Dermis microvascular lymphatic vessel endothelial cell (primary cell): ENCODE measurements at regions not wholly inside any gene's neighbourhood (a gene's known extent, or its start where the extent isn't known, plus 50 kb on each side); places are given as distances from the start of the nearest gene placed in this dataset.

Experiments
- DNase-seq, 2 donors: peaks; one replicate each; pipeline versions ENCODE4 v3.0.0 to v3.0.0-alpha.2; 2010; ENCODE audit warnings: low read depth in 2 of 2

- no peak for DNase-seq
Measured at GRCh38 chr13:104301171-104301975, 1235.2 kb upstream of the SLC10A2 start.

- no peak for DNase-seq
Measured at GRCh38 chr13:104297075-104297474, 1230.9 kb upstream of the SLC10A2 start.

GRCh38 chr13:104296286-104296685, 1230.1 kb upstream of the SLC10A2 start:
- no peak for DNase-seq

DNA sequence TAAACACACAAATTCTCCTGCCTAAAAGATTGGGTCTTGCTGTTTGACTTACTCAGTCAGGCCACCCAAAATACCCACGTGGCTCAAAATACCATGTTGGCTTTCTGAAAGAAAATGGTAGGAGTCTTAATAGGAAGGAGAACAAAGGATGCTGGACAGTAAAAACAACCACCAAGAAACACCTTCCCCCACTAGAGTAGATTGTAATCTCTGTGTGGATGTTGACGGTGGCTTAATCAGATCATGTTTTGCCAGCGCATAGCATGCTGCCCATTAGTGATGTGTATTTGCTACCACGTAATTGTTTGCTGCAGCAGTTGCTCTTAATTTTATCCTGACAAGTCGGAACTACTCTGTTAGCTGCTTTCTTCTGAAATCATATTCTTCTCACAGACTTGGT, 1229.3 kb upstream of the SLC10A2 start:
- DNase-seq, result no peak

GRCh38 chr13:104289400-104289799, 1223.2 kb upstream of the SLC10A2 start:
- no peak for DNase-seq

- DNase-seq, result no peak
Measured at GRCh38 chr13:104288496-104288895, 1222.3 kb upstream of the SLC10A2 start.

GRCh38 chr13:104286566-104287290, 1220.5 kb upstream of the SLC10A2 start:
- DNase-seq, result peak in 1 of 2 donors; percentile 4

- DNase-seq, result no peak
Measured at GRCh38 chr13:104281910-104282309, 1215.7 kb upstream of the SLC10A2 start.

GRCh38 chr13:104270731-104271130, 1204.5 kb upstream of the SLC10A2 start:
- no peak for DNase-seq

DNA sequence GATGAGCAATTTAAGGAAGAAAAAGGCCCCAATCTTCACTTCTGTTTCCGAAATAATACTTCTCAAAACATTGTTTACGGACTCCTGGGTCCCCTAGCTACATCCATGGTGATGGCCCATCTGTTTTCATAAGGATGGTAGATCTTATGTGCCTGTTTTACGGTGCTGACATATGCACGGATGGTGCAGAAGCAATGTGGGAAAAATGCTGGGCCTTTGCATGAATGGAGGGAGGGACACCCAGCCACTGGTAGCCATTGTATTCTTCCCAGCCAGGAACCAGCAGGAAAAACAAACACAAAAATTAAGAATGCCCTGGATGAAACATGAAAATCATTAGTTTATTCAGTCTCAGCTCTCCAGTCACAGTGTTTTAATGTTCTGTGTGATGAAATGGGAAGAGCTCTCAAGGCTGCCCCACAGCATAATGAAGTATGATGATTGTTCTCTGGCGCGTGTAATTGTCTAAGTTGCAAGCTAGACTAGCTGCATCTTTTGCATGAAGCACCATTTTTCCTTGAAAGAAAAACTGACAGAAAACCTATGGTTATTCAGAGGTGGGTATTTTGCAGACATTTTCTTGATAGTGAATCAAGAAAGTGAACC, 1201.1 kb upstream of the SLC10A2 start:
- no peak for DNase-seq

GRCh38 chr13:104256701-104257100, 1190.5 kb upstream of the SLC10A2 start:
- no peak for DNase-seq

- peak; percentile 1 to 48 for DNase-seq
Measured at GRCh38 chr13:104253063-104253680, 1187.0 kb upstream of the SLC10A2 start.

GRCh38 chr13:104251931-104252330, 1185.7 kb upstream of the SLC10A2 start:
- DNase-seq, result no peak

DNA sequence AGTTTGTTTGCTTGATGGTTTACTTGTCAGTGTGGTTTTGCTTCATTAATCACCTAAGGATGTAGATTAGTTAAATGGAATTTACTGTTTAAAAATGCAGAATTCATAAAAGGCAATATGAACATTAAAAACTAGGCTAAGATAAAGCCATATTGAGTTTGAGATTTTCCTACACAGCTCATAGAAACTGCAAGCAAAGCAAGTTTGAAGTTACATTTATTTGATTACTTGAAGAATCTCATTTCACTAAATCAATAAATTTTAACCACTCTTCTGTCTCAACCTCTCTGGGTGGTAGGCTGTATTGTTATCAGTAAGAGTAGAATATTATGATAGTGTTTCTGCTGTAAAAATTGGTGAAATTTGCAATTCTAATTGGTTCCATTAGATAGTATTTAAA, 1180.7 kb upstream of the SLC10A2 start:
- no peak for DNase-seq

GRCh38 chr13:104206450-104207044, 1140.3 kb upstream of the SLC10A2 start:
- no peak for DNase-seq

DNA sequence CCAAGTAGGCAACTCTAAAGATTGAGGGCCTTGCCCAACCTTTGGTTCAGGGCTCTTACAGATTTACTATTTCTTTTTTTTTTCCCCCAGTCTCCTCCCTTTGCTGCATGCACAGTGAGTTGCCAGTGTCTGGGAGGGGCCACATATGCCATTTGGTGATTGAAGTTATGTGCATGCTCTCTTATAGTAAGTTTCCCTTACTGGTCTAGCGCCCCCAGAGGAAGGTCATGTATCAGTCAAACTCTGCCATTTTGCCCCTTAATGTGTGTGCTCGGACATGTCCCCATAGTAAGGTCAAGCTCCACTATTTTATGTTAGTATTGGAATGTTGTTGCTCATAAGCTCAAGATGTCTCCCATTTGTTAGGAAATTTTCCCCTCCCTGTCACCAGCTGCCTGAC, 1138.0 kb upstream of the SLC10A2 start:
- no peak for DNase-seq

- DNase-seq, result no peak
Measured at GRCh38 chr13:104198801-104199200, 1132.6 kb upstream of the SLC10A2 start.

GRCh38 chr13:104196611-104197010, 1130.4 kb upstream of the SLC10A2 start:
- DNase-seq, result no peak

DNA sequence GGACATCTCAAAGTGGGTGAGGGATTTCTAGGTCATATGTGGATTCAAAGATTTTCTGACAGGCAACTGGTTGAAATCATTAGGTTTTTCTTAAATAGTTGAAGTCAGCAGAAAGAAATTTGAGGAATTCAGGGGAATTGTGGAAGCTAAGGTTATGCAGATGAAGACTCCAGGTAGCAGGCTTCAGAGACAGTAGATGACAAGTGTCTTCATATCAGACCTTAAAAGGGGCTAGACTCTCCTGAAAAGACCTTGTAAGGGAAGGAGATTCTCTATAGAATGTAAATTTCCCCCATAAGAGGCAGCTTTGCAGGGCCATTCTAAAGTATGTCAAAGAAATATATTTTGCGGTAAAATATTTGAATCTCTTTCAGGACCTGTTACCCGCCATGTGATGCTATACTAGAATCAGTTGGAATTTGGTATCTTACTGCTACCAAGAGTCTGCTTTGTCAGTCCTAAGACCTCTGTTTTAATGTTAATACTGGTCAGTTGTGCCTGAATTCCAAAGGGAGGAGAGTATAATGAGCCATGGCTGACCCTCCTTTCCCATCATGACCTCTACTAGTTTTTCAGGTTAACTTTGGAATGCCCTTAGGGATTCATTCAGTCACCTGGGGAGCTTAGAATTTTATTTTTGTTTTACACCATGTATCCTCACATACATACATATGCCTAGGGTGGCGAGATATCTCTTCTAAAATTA, 1115.5 kb upstream of the SLC10A2 start:
- DNase-seq, result no peak

DNA sequence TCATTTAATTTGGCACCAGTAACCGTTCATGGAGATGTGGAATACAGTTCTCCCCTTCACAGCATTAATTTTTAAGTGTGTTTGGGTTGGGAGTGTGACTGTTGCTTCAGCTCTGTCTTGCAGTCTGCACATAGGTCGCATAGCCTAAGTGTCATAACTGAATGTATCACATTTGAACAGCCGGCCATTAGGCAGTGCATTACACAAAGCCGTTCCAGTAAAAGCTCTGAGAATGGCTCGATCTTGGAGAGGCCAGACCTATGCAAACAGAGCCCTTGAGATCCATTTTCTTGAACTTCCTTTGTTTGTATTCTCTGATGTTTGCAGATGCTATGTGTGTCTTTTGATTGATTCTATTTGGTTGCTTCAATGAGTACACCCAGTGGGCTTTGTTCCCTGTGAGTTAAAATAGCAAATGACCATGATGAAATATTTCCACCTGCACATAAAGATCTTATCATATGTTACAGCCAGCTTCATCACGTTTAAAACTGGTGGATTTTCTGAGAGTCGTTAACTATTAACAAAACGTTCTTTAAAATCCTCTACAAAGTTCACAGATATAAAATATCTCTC, 1104.9 kb upstream of the SLC10A2 start:
- no peak for DNase-seq
